Smooth muscle cell (in vitro differentiated cells): ENCODE measurements at regions not wholly inside any gene's neighbourhood (a gene's known extent, or its start where the extent isn't known, plus 50 kb on each side); places are given as distances from the start of the nearest gene placed in this dataset.

Experiments used
- DNase-seq: peaks from one replicate; lab custom pipeline; 2025; ENCODE audit not compliant: unreplicated experiment; lab: John Stamatoyannopoulos, UW
- H2AFZ ChIP-seq: fragments of 200-600 bp; sonication (generic); 2 replicates; pipeline ENCODE4 v1.6.0; 2016; ENCODE audit warnings: antibody characterized with exemption, low read depth, mild to moderate bottlenecking
- H3F3A ChIP-seq: fragments of 200-600 bp; sonication (generic); 2 replicates; pipeline ENCODE4 v1.6.0; 2017; ENCODE audit warnings: antibody characterized with exemption, low read depth
- H3K27ac ChIP-seq: fragments of 200-600 bp; sonication (generic); 2 replicates; pipeline ENCODE4 v1.5.1; 2016; ENCODE audit warnings: low read depth, mild to moderate bottlenecking
- H3K27me3 ChIP-seq: fragments of 200-600 bp; sonication (generic); 2 replicates; pipeline ENCODE4 v1.6.1; 2016; ENCODE audit warnings: low read depth, mild to moderate bottlenecking
- H3K36me3 ChIP-seq: fragments of 200-600 bp; sonication (generic); 2 replicates; pipeline ENCODE4 v1.5.1; 2016; ENCODE audit warnings: low read depth
- H3K4me1 ChIP-seq: fragments of 200-600 bp; sonication (generic); 2 replicates; pipeline ENCODE4 v1.5.1; 2016; ENCODE audit warnings: low read depth
- H3K4me2 ChIP-seq: fragments of 200-600 bp; sonication (generic); 2 replicates; pipeline ENCODE4 v1.6.0; 2016; ENCODE audit warnings: mild to moderate bottlenecking
- H3K4me3 ChIP-seq: fragments of 200-600 bp; sonication (generic); 2 replicates; pipeline ENCODE4 v1.5.1; 2016; ENCODE audit warnings: mild to moderate bottlenecking
- H3K79me2 ChIP-seq: fragments of 200-600 bp; sonication (generic); 2 replicates; pipeline ENCODE4 v1.6.0; 2016; ENCODE audit warnings: low read depth, mild to moderate bottlenecking
- H3K9ac ChIP-seq: fragments of 200-600 bp; sonication (generic); 2 replicates; pipeline ENCODE4 v1.6.0; 2016; ENCODE audit warnings: low read depth
- H3K9me3 ChIP-seq: fragments of 200-600 bp; sonication (generic); replicated peaks from 2 replicates; pipeline ENCODE4 v1.5.1; 2016; ENCODE audit warnings: low read depth
- H4K20me1 ChIP-seq: fragments of 200-600 bp; sonication (generic); 2 replicates; pipeline ENCODE4 v1.6.0; 2016; ENCODE audit warnings: low read depth
- CTCF ChIP-seq: fragments of 200-600 bp; sonication (generic); IDR thresholded peaks from 2 replicates; pipeline ENCODE4 v1.5.1; 2017; ENCODE audit warnings: borderline replicate concordance, mild to moderate bottlenecking, antibody characterized with exemption; ENCODE audit not compliant: insufficient read depth, poor library complexity, severe bottlenecking
- WGBS: methylation state at CpG from one replicate; pipeline ENCODE4 v1.1.7; 2016; ENCODE audit warnings: low lambda C conversion rate; 5-methylcytosine and 5-hydroxymethylcytosine counted together

- Histone ChIP-seq H2AFZ (no peak overlapping the region), H3F3A (no peaks in the 10 kb centered on the region), H3K9me3 (no peaks in the 10 kb centered on the region), H3K4me3 (no peak overlapping the region), H3K79me2 (no peaks in the 10 kb centered on the region), H3K4me1 (no peaks in the 10 kb centered on the region), H3K27me3 (no peaks in the 10 kb centered on the region), H3K9ac (no peak overlapping the region), H4K20me1 (no peaks in the 10 kb centered on the region), H3K36me3 (no peaks in the 10 kb centered on the region), H3K27ac (no peak overlapping the region), H3K4me2 (no peak overlapping the region)
- no peak for DNase-seq
- 83% methylated on average over 3 of the region's 3 CpGs for WGBS
- no peak for TF ChIP-seq CTCF
Observed at GRCh38 chr4:159881158-159881557, 778.3 kb downstream of the RAPGEF2 start.

- H3K36me3 ChIP-seq = no peaks in the 10 kb centered on the region
- H3K27me3 ChIP-seq = no peaks in the 10 kb centered on the region
- H3K4me3 ChIP-seq = no peak overlapping the region
- no peak overlapping the region for H2AFZ ChIP-seq
- no peak for TF ChIP-seq CTCF
- no peak overlapping the region for H3K4me2 ChIP-seq
- no peaks in the 10 kb centered on the region for H4K20me1 ChIP-seq
- no peaks in the 10 kb centered on the region for H3K9me3 ChIP-seq
- H3K79me2 ChIP-seq = no peaks in the 10 kb centered on the region
- no peaks in the 10 kb centered on the region for H3F3A ChIP-seq
- H3K4me1 ChIP-seq = no peaks in the 10 kb centered on the region
- no peak for DNase-seq
- H3K9ac ChIP-seq = no peak overlapping the region
- H3K27ac ChIP-seq = no peak overlapping the region
- WGBS = 71% methylated on average over 4 of the region's 4 CpGs
Observed at GRCh38 chr4:159884989-159885388, 782.1 kb downstream of the RAPGEF2 start.

DNA sequence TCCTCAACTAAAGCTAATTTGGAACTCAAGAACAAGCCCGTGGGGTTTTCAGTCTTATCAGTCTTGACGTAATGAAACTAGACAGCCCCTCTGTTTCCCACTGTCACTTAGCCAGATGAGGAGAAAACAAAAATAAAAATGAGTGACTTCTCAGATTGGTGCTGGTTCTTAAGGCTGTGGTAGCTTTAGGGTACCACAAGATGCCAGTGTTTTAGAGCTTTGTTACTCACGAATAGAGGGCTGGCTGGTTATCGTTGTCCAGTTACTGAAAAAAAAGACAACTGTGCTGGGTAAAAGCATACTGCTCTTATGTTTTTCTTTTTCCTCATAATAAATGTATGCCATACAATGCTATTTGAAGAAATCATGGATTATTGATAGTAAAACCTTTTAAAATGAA, 796.7 kb downstream of the RAPGEF2 start:
- Histone ChIP-seq H3F3A (no peaks in the 10 kb centered on the region), H4K20me1 (no peaks in the 10 kb centered on the region), H3K4me3 (no peak overlapping the region), H3K9me3 (no peaks in the 10 kb centered on the region), H3K4me2 (no peak overlapping the region), H3K27ac (no peak overlapping the region), H3K9ac (no peak overlapping the region), H3K4me1 (no peaks in the 10 kb centered on the region), H3K27me3 (peaks cover 23% of the 10 kb centered on the region), H3K79me2 (no peaks in the 10 kb centered on the region), H2AFZ (no peak overlapping the region), H3K36me3 (no peaks in the 10 kb centered on the region)
- no peak for DNase-seq
- TF ChIP-seq CTCF = no peak
- 63% methylated on average over 4 of the region's 4 CpGs for WGBS

GRCh38 chr4:159900562-159900961, 797.7 kb downstream of the RAPGEF2 start:
- Histone ChIP-seq H3K4me2 (no peak overlapping the region), H3F3A (no peaks in the 10 kb centered on the region), H3K4me3 (no peak overlapping the region), H3K27me3 (peaks cover 22% of the 10 kb centered on the region), H3K27ac (no peak overlapping the region), H3K9ac (no peak overlapping the region), H3K36me3 (no peaks in the 10 kb centered on the region), H4K20me1 (no peaks in the 10 kb centered on the region), H3K9me3 (no peaks in the 10 kb centered on the region), H2AFZ (no peak overlapping the region), H3K4me1 (no peaks in the 10 kb centered on the region), H3K79me2 (no peaks in the 10 kb centered on the region)
- DNase-seq = no peak
- TF ChIP-seq CTCF = no peak
- WGBS = 86% methylated on average over 1 of the region's 1 CpG
